SK-N-SH (cell line): ENCODE measurements at regions not wholly inside any gene's neighbourhood (a gene's known extent, or its start where the extent isn't known, plus 50 kb on each side); places are given as distances from the start of the nearest gene placed in this dataset.

ENCODE experiments used
- CTCF ChIA-PET: fragments of 300-600, 350-600 bp; formaldehyde crosslinking; extraction: SDS; loops from one replicate; lab custom pipeline; 2021; lab: Yijun Ruan, JAX
- POLR2A ChIA-PET: fragments of 350-600 bp; sonication (Branson Sonifier 250); formaldehyde crosslinking; extraction: SDS; loops from one replicate; lab custom pipeline; 2020; ENCODE audit warnings: antibody characterized with exemption, inconsistent platforms; lab: Yijun Ruan, JAX
- DNase-seq: peaks from one replicate; pipeline ENCODE4 v3.0.0; 2012
- H2AFZ ChIP-seq: fragments of 200-600 bp; sonication (generic); 2 replicates; pipeline ENCODE4 v1.8.1; 2016; ENCODE audit warnings: antibody characterized with exemption, mild to moderate bottlenecking, low read depth
- H3F3A ChIP-seq: fragments of 200-600 bp; sonication (generic); replicated peaks from 2 replicates; pipeline ENCODE3; 2016; ENCODE audit warnings: antibody characterized with exemption, mild to moderate bottlenecking; ENCODE audit not compliant: insufficient read depth
- H3K27ac ChIP-seq, 2 experiments: fragments of 200-500 bp in 1 of 2; fragments of 200-600 bp in 1 of 2; sonication (Bioruptor generic) in 1 of 2; sonication (generic), shearing (Covaris generic) in 1 of 2; 2 replicates each; pipeline versions ENCODE4 v1.5.1 to v1.6.1; 2014 to 2016; ENCODE audit warnings: low read depth in 2 of 2, inconsistent platforms in 1 of 2, low read length in 1 of 2, mild to moderate bottlenecking in 1 of 2, mixed read lengths in 1 of 2
- H3K27me3 ChIP-seq: fragments of 200-600 bp; sonication (generic), shearing (Covaris generic); 2 replicates; pipeline ENCODE4 v1.6.1; 2016; ENCODE audit warnings: mixed run types; ENCODE audit not compliant: insufficient read depth
- H3K36me3 ChIP-seq, 2 experiments: fragments of 200-500 bp in 1 of 2; fragments of 200-600 bp in 1 of 2; sonication (Bioruptor generic) in 1 of 2; sonication (generic) in 1 of 2; replicated peaks in 1 of 2; 2 replicates each; pipeline versions ENCODE3 to v1.5.1; 2014 to 2016; ENCODE audit warnings: low read length in 1 of 2, mild to moderate bottlenecking in 1 of 2; ENCODE audit not compliant: insufficient read depth in 2 of 2, control insufficient read depth in 1 of 2
- H3K4me1 ChIP-seq, 2 experiments: fragments of 200-500 bp in 1 of 2; fragments of 200-600 bp in 1 of 2; sonication (Bioruptor generic) in 1 of 2; sonication (generic), shearing (Covaris generic) in 1 of 2; 2 replicates each; pipeline versions ENCODE4 v1.5.1 to v1.6.1; 2014 to 2016; ENCODE audit warnings: low read depth in 1 of 2, low read length in 1 of 2, mixed run types in 1 of 2; ENCODE audit not compliant: insufficient read depth in 2 of 2, control insufficient read depth in 1 of 2
- H3K4me2 ChIP-seq: fragments of 200-600 bp; sonication (generic), shearing (Covaris generic); 2 replicates; pipeline ENCODE4 v1.6.1; 2017; ENCODE audit warnings: mixed run types
- H3K4me3 ChIP-seq, 2 experiments: fragments of 200-500 bp in 1 of 2; fragments of 200-600 bp in 1 of 2; sonication (Bioruptor generic) in 1 of 2; sonication (generic), shearing (Covaris generic) in 1 of 2; 2 replicates each; pipeline versions ENCODE4 v1.5.1 to v1.8.1; 2014 to 2016; ENCODE audit warnings: low read depth in 2 of 2, inconsistent platforms in 1 of 2, low read length in 1 of 2, mild to moderate bottlenecking in 1 of 2, mixed read lengths in 1 of 2, moderate library complexity in 1 of 2
- H3K79me2 ChIP-seq: fragments of 200-600 bp; sonication (generic); 2 replicates; pipeline ENCODE4 v1.8.1; 2017; ENCODE audit warnings: mild to moderate bottlenecking; ENCODE audit not compliant: insufficient read depth
- H3K9ac ChIP-seq: fragments of 200-600 bp; sonication (generic); 2 replicates; pipeline ENCODE4 v1.6.1; 2017; ENCODE audit warnings: mixed run types
- H3K9me2 ChIP-seq: fragments of 200-600 bp; sonication (generic); 2 replicates; pipeline ENCODE4 v1.6.1; 2017; ENCODE audit warnings: mixed run types
- H3K9me3 ChIP-seq: fragments of 200-600 bp; sonication (generic); 2 replicates; pipeline ENCODE4 v1.6.1; 2017; ENCODE audit warnings: mixed run types, mild to moderate bottlenecking, moderate library complexity
- H4K20me1 ChIP-seq: fragments of 200-600 bp; sonication (generic); 2 replicates; pipeline ENCODE4 v1.6.1; 2017; ENCODE audit warnings: mild to moderate bottlenecking, mixed run types; ENCODE audit not compliant: insufficient read depth
- CHD2 ChIP-seq: fragments of 150-350 bp; IDR thresholded peaks from 2 replicates; pipeline ENCODE4 v1.6.1; 2018; ENCODE audit warnings: low read length; ENCODE audit not compliant: partially characterized antibody
- ELF1 ChIP-seq: IDR thresholded peaks from 2 replicates; pipeline ENCODE4 v1.4.0; 2012
- EP300 ChIP-seq, 2 experiments: IDR thresholded peaks; 2 replicates each; pipeline versions ENCODE4 v1.4.0 to v1.6.1; 2012; ENCODE audit warnings: borderline replicate concordance in 1 of 2, low read depth in 1 of 2, low read length in 1 of 2
- FOSL2 ChIP-seq: IDR thresholded peaks from 2 replicates; pipeline ENCODE4 v1.4.0; 2012; ENCODE audit warnings: low read depth, mild to moderate bottlenecking, moderate library complexity, borderline replicate concordance
- FOXJ3 ChIP-seq: sonication (generic); formaldehyde crosslinking; IDR thresholded peaks from 2 replicates; pipeline ENCODE4 v1.5.1; 2020; ENCODE audit warnings: mild to moderate bottlenecking, missing genetic modification reagents
- GATA2 ChIP-seq: sonication (generic); formaldehyde crosslinking; IDR thresholded peaks from 2 replicates; pipeline ENCODE4 v1.5.0; 2020; ENCODE audit warnings: mild to moderate bottlenecking, missing genetic modification reagents
- JUND ChIP-seq: IDR thresholded peaks from 2 replicates; pipeline ENCODE4 v1.4.0; 2012
- MAX ChIP-seq: IDR thresholded peaks from 2 replicates; pipeline ENCODE4 v1.4.0; 2012; ENCODE audit warnings: low read depth
- MXI1 ChIP-seq: IDR thresholded peaks from 2 replicates; pipeline ENCODE4 v1.6.1; 2012; ENCODE audit warnings: mild to moderate bottlenecking, low read depth, low read length, improper control_type of control experiment
- NFIC ChIP-seq: IDR thresholded peaks from 2 replicates; pipeline ENCODE4 v1.4.0; 2012; ENCODE audit warnings: borderline replicate concordance
- RAD21 ChIP-seq: IDR thresholded peaks from 2 replicates; pipeline ENCODE4 v1.6.1; 2012; ENCODE audit warnings: mild to moderate bottlenecking, low read length
- SIN3A ChIP-seq: IDR thresholded peaks from 2 replicates; pipeline ENCODE4 v1.6.1; 2012; ENCODE audit warnings: low read depth, mild to moderate bottlenecking, low read length, moderate library complexity, borderline replicate concordance
- SMC3 ChIP-seq: IDR thresholded peaks from 2 replicates; pipeline ENCODE4 v1.6.1; 2012; ENCODE audit warnings: low read depth, low read length, improper control_type of control experiment
- TEAD4 ChIP-seq: IDR thresholded peaks from 2 replicates; pipeline ENCODE4 v1.4.0; 2012; ENCODE audit warnings: mild to moderate bottlenecking, borderline replicate concordance; ENCODE audit not compliant: insufficient read depth
- USF2 ChIP-seq: fragments of 150-350 bp; IDR thresholded peaks from 2 replicates; pipeline ENCODE4 v1.6.1; 2017; ENCODE audit warnings: antibody characterized with exemption, low read length, low read depth, borderline replicate concordance
- ZBTB33 ChIP-seq: IDR thresholded peaks from 2 replicates; pipeline ENCODE4 v1.4.0; 2012; ENCODE audit warnings: low read depth, borderline replicate concordance
- WGBS: methylation state at CpG from one replicate; pipeline ENCODE4 v1.1.6; 2017; ENCODE audit warnings: low lambda C conversion rate; 5-methylcytosine and 5-hydroxymethylcytosine counted together
- TF ChIP-seq, protein P1 (sequence below): fragments of 200-600 bp; sonication (generic); IDR thresholded peaks from 2 replicates; pipeline ENCODE4 v1.6.1; 2017; ENCODE audit warnings: antibody characterized with exemption, mild to moderate bottlenecking, moderate library complexity
- TF ChIP-seq, protein P2 (sequence below): fragments of 150-350 bp; IDR thresholded peaks from 2 replicates; pipeline ENCODE4 v1.6.1; 2016; ENCODE audit warnings: mild to moderate bottlenecking, low read depth, low read length

DNA sequence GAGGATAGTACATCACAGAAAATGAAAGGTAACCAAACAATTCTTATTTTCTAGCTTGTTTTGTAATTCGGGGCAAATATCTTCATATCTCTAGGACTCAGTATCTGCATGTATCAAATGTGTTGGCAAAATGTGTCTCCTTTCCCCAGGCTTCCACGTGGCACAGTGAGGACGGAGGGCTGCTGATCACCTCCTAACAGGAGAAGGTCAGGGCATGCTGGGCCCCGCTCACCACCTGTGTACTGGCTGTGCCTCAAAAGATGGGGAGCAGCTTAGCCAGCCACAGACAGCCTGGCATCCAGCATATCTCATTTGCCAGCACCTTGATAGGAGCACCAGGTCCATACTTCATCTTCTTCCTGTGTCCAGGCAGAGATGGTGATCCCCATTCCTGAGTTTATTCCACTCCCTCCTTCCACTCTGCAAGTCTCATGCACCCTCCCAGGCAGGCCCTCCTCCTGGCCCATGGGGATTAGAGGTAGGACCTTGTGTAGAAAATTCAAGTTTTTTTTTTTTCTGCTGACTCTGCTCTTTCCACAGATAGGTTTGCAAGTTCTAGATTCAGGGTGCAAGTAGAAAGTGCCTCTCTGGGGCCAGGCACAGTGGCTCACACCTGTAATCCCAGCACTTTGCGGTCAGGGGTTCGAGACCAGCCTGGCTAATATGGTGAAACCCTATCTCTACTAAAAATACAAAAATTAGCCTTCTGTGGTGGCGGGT is 1639.0 kb upstream of the SLC10A2 start (continued):
- TF ChIP-seq, protein P1, sequence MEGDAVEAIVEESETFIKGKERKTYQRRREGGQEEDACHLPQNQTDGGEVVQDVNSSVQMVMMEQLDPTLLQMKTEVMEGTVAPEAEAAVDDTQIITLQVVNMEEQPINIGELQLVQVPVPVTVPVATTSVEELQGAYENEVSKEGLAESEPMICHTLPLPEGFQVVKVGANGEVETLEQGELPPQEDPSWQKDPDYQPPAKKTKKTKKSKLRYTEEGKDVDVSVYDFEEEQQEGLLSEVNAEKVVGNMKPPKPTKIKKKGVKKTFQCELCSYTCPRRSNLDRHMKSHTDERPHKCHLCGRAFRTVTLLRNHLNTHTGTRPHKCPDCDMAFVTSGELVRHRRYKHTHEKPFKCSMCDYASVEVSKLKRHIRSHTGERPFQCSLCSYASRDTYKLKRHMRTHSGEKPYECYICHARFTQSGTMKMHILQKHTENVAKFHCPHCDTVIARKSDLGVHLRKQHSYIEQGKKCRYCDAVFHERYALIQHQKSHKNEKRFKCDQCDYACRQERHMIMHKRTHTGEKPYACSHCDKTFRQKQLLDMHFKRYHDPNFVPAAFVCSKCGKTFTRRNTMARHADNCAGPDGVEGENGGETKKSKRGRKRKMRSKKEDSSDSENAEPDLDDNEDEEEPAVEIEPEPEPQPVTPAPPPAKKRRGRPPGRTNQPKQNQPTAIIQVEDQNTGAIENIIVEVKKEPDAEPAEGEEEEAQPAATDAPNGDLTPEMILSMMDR: no peak
- TF ChIP-seq SIN3A (no peak), TEAD4 (no peak)

GRCh38 chr13:104701591-104701990 is 1635.4 kb upstream of the SLC10A2 start:
- H3K9ac ChIP-seq: no peak overlapping the region
- no peak for DNase-seq
- ChIA-PET CTCF (no interaction called here), POLR2A (no interaction called here)
- 26% methylated on average over 3 of the region's 3 CpGs for WGBS
- no peaks in the 10 kb centered on the region; a peak in 1 of 4 replicates for H3K4me1 ChIP-seq
- no peak overlapping the region for H3K27ac ChIP-seq
- no peaks in the 10 kb centered on the region for H3K9me2 ChIP-seq
- H3F3A ChIP-seq: no peaks in the 10 kb centered on the region
- no peak for TF ChIP-seq CHD2
- TF ChIP-seq USF2: no peak
- TF ChIP-seq GATA2 (CRISPR knock-in tag): no peak
- TF ChIP-seq NFIC: no peak
- no peak for TF ChIP-seq SIN3A
- TF ChIP-seq RAD21: no peak
- TF ChIP-seq EP300 (IDR thresholded peaks at IDR 0.05; ENCODE audit: borderline replicate concordance in 1 of 2, low read depth in 1 of 2, low read length in 1 of 2): no peak
- TF ChIP-seq MAX: no peak
- H2AFZ ChIP-seq: no peak overlapping the region
- no peaks in the 10 kb centered on the region for H3K79me2 ChIP-seq
- no peaks in the 10 kb centered on the region for H3K36me3 ChIP-seq
- no peaks in the 10 kb centered on the region for H3K27me3 ChIP-seq
- H3K4me2 ChIP-seq: no peak overlapping the region
- H4K20me1 ChIP-seq: no peaks in the 10 kb centered on the region
- H3K4me3 ChIP-seq: no peak overlapping the region
- no peaks in the 10 kb centered on the region for H3K9me3 ChIP-seq

GRCh38 chr13:104694397-104694796 is 1628.2 kb upstream of the SLC10A2 start:
- no peak overlapping the region for H3K4me3 ChIP-seq
- POLR2A ChIA-PET: no interaction called here
- no peaks in the 10 kb centered on the region for H4K20me1 ChIP-seq
- H3F3A ChIP-seq: no peaks in the 10 kb centered on the region
- DNase-seq: peak; percentile 4
- H3K4me1 ChIP-seq: no peaks in the 10 kb centered on the region; a peak in 1 of 4 replicates
- no peaks in the 10 kb centered on the region for H3K36me3 ChIP-seq
- no peaks in the 10 kb centered on the region for H3K27me3 ChIP-seq
- CTCF ChIA-PET: no interaction called here
- no peaks in the 10 kb centered on the region for H3K9me2 ChIP-seq
- H2AFZ ChIP-seq: no peak overlapping the region
- H3K9me3 ChIP-seq: no peaks in the 10 kb centered on the region
- TF ChIP-seq, protein P2, sequence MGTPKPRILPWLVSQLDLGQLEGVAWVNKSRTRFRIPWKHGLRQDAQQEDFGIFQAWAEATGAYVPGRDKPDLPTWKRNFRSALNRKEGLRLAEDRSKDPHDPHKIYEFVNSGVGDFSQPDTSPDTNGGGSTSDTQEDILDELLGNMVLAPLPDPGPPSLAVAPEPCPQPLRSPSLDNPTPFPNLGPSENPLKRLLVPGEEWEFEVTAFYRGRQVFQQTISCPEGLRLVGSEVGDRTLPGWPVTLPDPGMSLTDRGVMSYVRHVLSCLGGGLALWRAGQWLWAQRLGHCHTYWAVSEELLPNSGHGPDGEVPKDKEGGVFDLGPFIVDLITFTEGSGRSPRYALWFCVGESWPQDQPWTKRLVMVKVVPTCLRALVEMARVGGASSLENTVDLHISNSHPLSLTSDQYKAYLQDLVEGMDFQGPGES: no peak
- TF ChIP-seq ELF1: no peak
- TF ChIP-seq ZBTB33: no peak
- no peak for TF ChIP-seq MXI1
- TF ChIP-seq GATA2 (CRISPR knock-in tag): no peak
- TF ChIP-seq SMC3: no peak
- TF ChIP-seq FOXJ3: no peak
- no peak for TF ChIP-seq FOSL2
- no peak for TF ChIP-seq JUND
- no peaks in the 10 kb centered on the region for H3K79me2 ChIP-seq
- H3K27ac ChIP-seq: no peak overlapping the region
- no peak overlapping the region for H3K4me2 ChIP-seq
- no peak overlapping the region for H3K9ac ChIP-seq
